ENCODE measurements at regions not wholly inside any gene's neighbourhood (a gene's known extent, or its start where the extent isn't known, plus 50 kb on each side); places are given as distances from the start of the nearest gene placed in this dataset.

GRCh38 chr3:117997201-117998049 is 1037.2 kb downstream of the IGSF11 start:
- DNase-seq: peak; percentile 89
- in situ Hi-C loops (cut with MboI): no loop called here
- TF ChIP-seq EZH2 (IDR thresholded peaks at IDR 0.05; ENCODE audit: insufficient read depth, poor library complexity, severe bottlenecking) (no peak), EZH2phosphoT487 (IDR thresholded peaks at IDR 0.05; ENCODE audit: insufficient read depth, low read depth) (no peak)
- Histone ChIP-seq H2AFZ (peak overlapping the region; percentile 92), H3K27ac (no peak overlapping the region), H3K4me2 (ENCODE audit: unreplicated experiment) (peak overlapping the region; percentile 90), H3K79me2 (ENCODE audit: insufficient read depth) (no peaks in the 10 kb centered on the region), H3K9ac (peak overlapping the region; percentile 55), H3K27me3 (replicated peaks; ENCODE audit: insufficient read depth) (0 out of 2 replicates have a peak, but pooled peaks cover 4% of the 10 kb centered on the region), H3K9me2 (ENCODE audit: insufficient read depth) (no peaks in the 10 kb centered on the region), H3K36me3 (ENCODE audit: low read depth) (no peaks in the 10 kb centered on the region), H3K9me3 (ENCODE audit: low read depth) (no peaks in the 10 kb centered on the region), H4K20me1 (ENCODE audit: insufficient read depth) (no peaks in the 10 kb centered on the region), H3F3A (ENCODE audit: insufficient read depth) (peaks cover 13% of the 10 kb centered on the region; the same call in 1 of the 2 replicates), H3K4me3 (peak overlapping the region; percentile 89), H3K4me1 (ENCODE audit: insufficient read depth) (peaks cover 12% of the 10 kb centered on the region; the same call in 1 of the 2 replicates)
- 4 to 5% methylated on average over 43 to 48 of the region's 48 CpGs for WGBS, 2 experiments (ENCODE audit: low coverage in 1 of 2, low lambda C conversion rate in 2 of 2, missing lambda C conversion rate in 2 of 2)

- no peak overlapping the region for H3K4me2 ChIP-seq (ENCODE audit: unreplicated experiment)
- H3K79me2 ChIP-seq (ENCODE audit: insufficient read depth): no peaks in the 10 kb centered on the region
- no peak for TF ChIP-seq EZH2 (IDR thresholded peaks at IDR 0.05; ENCODE audit: insufficient read depth, poor library complexity, severe bottlenecking)
- no peak for TF ChIP-seq EZH2phosphoT487 (IDR thresholded peaks at IDR 0.05; ENCODE audit: insufficient read depth, low read depth)
- peak; percentile 84 for DNase-seq
- H2AFZ ChIP-seq: no peak overlapping the region
- 0 out of 2 replicates have a peak, but pooled peaks cover 4% of the 10 kb centered on the region for H3K27me3 ChIP-seq (replicated peaks; ENCODE audit: insufficient read depth)
- H3K4me3 ChIP-seq: no peak overlapping the region
- H3K9me3 ChIP-seq (ENCODE audit: low read depth): no peaks in the 10 kb centered on the region
- WGBS, 2 experiments (ENCODE audit: low coverage in 1 of 2, low lambda C conversion rate in 2 of 2, missing lambda C conversion rate in 2 of 2): 28 to 29% methylated on average over 4 of the region's 4 CpGs
- H3K9me2 ChIP-seq (ENCODE audit: insufficient read depth): no peaks in the 10 kb centered on the region
- in situ Hi-C loops (cut with MboI): no loop called here
- peaks cover 13% of the 10 kb centered on the region; the same call in 1 of the 2 replicates for H3F3A ChIP-seq (ENCODE audit: insufficient read depth)
- no peaks in the 10 kb centered on the region for H3K36me3 ChIP-seq (ENCODE audit: low read depth)
- H3K27ac ChIP-seq: no peak overlapping the region
- H3K9ac ChIP-seq: no peak overlapping the region
- no peaks in the 10 kb centered on the region for H4K20me1 ChIP-seq (ENCODE audit: insufficient read depth)
- H3K4me1 ChIP-seq (ENCODE audit: insufficient read depth): peaks cover 12% of the 10 kb centered on the region; the same call in 1 of the 2 replicates
These were observed 1036.6 kb downstream of the IGSF11 start for GRCh38 chr3:117998071-117998470.

GRCh38 chr3:118000219-118000618 is 1034.4 kb downstream of the IGSF11 start:
- no peaks in the 10 kb centered on the region for H4K20me1 ChIP-seq (ENCODE audit: insufficient read depth)
- no peak overlapping the region for H3K4me3 ChIP-seq
- in situ Hi-C loops (cut with MboI): no loop called here
- 66 to 73% methylated on average over 2 of the region's 2 CpGs for WGBS, 2 experiments (ENCODE audit: low coverage in 1 of 2, low lambda C conversion rate in 2 of 2, missing lambda C conversion rate in 2 of 2)
- H3F3A ChIP-seq (ENCODE audit: insufficient read depth): peaks cover 13% of the 10 kb centered on the region; the same call in 1 of the 2 replicates
- TF ChIP-seq EZH2phosphoT487 (IDR thresholded peaks at IDR 0.05; ENCODE audit: insufficient read depth, low read depth) (no peak), EZH2 (IDR thresholded peaks at IDR 0.05; ENCODE audit: insufficient read depth, poor library complexity, severe bottlenecking) (no peak)
- H3K4me1 ChIP-seq (ENCODE audit: insufficient read depth): peaks cover 9% of the 10 kb centered on the region; the same call in 1 of the 2 replicates
- no peaks in the 10 kb centered on the region for H3K36me3 ChIP-seq (ENCODE audit: low read depth)
- H3K9me3 ChIP-seq (ENCODE audit: low read depth): no peaks in the 10 kb centered on the region
- no peaks in the 10 kb centered on the region for H3K79me2 ChIP-seq (ENCODE audit: insufficient read depth)
- H3K4me2 ChIP-seq (ENCODE audit: unreplicated experiment): no peak overlapping the region
- no peak overlapping the region for H3K9ac ChIP-seq
- no peak overlapping the region for H2AFZ ChIP-seq
- H3K27ac ChIP-seq: no peak overlapping the region
- H3K9me2 ChIP-seq (ENCODE audit: insufficient read depth): no peaks in the 10 kb centered on the region
- H3K27me3 ChIP-seq (replicated peaks; ENCODE audit: insufficient read depth): 0 out of 2 replicates have a peak, but pooled peaks cover 4% of the 10 kb centered on the region
- DNase-seq: no peak

GRCh38 chr3:118001380-118001779 is 1033.3 kb downstream of the IGSF11 start:
- in situ Hi-C loops (cut with MboI): no loop called here
- no peak for DNase-seq

More at GRCh38 chr3:118001380-118001779, 1033.3 kb downstream of the IGSF11 start:
- WGBS, 2 experiments (ENCODE audit: low coverage in 1 of 2, low lambda C conversion rate in 2 of 2, missing lambda C conversion rate in 2 of 2): 8 to 17% methylated on average over 2 of the region's 2 CpGs
- Histone ChIP-seq H3K9me3 (ENCODE audit: low read depth) (no peaks in the 10 kb centered on the region), H3K36me3 (ENCODE audit: low read depth) (no peaks in the 10 kb centered on the region), H4K20me1 (ENCODE audit: insufficient read depth) (no peaks in the 10 kb centered on the region), H3K9me2 (ENCODE audit: insufficient read depth) (no peaks in the 10 kb centered on the region), H3K79me2 (ENCODE audit: insufficient read depth) (no peaks in the 10 kb centered on the region), H3K4me3 (no peak overlapping the region), H3K27ac (no peak overlapping the region), H3K4me1 (ENCODE audit: insufficient read depth) (no peaks in the 10 kb centered on the region; the same call in 1 of the 2 replicates), H3K4me2 (ENCODE audit: unreplicated experiment) (no peak overlapping the region), H3F3A (ENCODE audit: insufficient read depth) (peaks cover 8% of the 10 kb centered on the region; the same call in 1 of the 2 replicates), H3K27me3 (replicated peaks; ENCODE audit: insufficient read depth) (no peaks in the 10 kb centered on the region), H2AFZ (no peak overlapping the region), H3K9ac (no peak overlapping the region)
- TF ChIP-seq EZH2phosphoT487 (IDR thresholded peaks at IDR 0.05; ENCODE audit: insufficient read depth, low read depth): no peak
- no peak for TF ChIP-seq EZH2 (IDR thresholded peaks at IDR 0.05; ENCODE audit: insufficient read depth, poor library complexity, severe bottlenecking)

Data from GM23248 (cell line).